ENCODE measurements at regions not wholly inside any gene's neighbourhood (a gene's known extent, or its start where the extent isn't known, plus 50 kb on each side); places are given as distances from the start of the nearest gene placed in this dataset.
"Not testable (repeated sequence)": the region's sequence is repeated elsewhere in the genome, so short reads cannot be mapped to it uniquely, and the experiment has no call there.

- DNase-seq (ENCODE audit: low read depth): no peak
Observed at GRCh38 chr10:63675171-63675570, 154.0 kb downstream of the REEP3 start.

GRCh38 chr10:63677001-63677400 lies 155.8 kb downstream of the REEP3 start:
- H3K4me3 ChIP-seq (ENCODE audit: low read depth, low read length): no peak overlapping the region
- no peak for DNase-seq (ENCODE audit: low read depth)
- no peak for TF ChIP-seq CTCF (conservative IDR thresholded peaks at IDR 0.05; ENCODE audit: low read depth, low read length)

More at GRCh38 chr10:63675171-63675570, 154.0 kb downstream of the REEP3 start:
- TF ChIP-seq CTCF (conservative IDR thresholded peaks at IDR 0.05; ENCODE audit: low read depth, low read length): no peak
- H3K4me3 ChIP-seq (ENCODE audit: low read depth, low read length): no peak overlapping the region

- not testable (repeated sequence) for H3K4me3 ChIP-seq (ENCODE audit: low read depth, low read length); DNase-seq (ENCODE audit: low read depth)
Observed at GRCh38 chr10:63680545-63680944, 159.3 kb downstream of the REEP3 start.

GRCh38 chr10:63681993-63682697 lies 160.9 kb downstream of the REEP3 start:
- TF ChIP-seq CTCF (conservative IDR thresholded peaks at IDR 0.05; ENCODE audit: low read depth, low read length): no peak
- no peak overlapping the region for H3K4me3 ChIP-seq (ENCODE audit: low read depth, low read length)

GRCh38 chr10:63682698-63683052 lies 161.5 kb downstream of the REEP3 start:
- H3K4me3 ChIP-seq (ENCODE audit: low read depth, low read length); DNase-seq (ENCODE audit: low read depth): not testable (repeated sequence)

More at GRCh38 chr10:63681993-63682697, 160.9 kb downstream of the REEP3 start:
- DNase-seq (ENCODE audit: low read depth): no peak

GRCh38 chr10:63683223-63683622 lies 162.0 kb downstream of the REEP3 start:
- no peak for TF ChIP-seq CTCF (conservative IDR thresholded peaks at IDR 0.05; ENCODE audit: low read depth, low read length)
- no peak overlapping the region for H3K4me3 ChIP-seq (ENCODE audit: low read depth, low read length)
- no peak for DNase-seq (ENCODE audit: low read depth)

- no peak for TF ChIP-seq CTCF (conservative IDR thresholded peaks at IDR 0.05; ENCODE audit: low read depth, low read length)
- DNase-seq (ENCODE audit: low read depth): no peak
- H3K4me3 ChIP-seq (ENCODE audit: low read depth, low read length): no peak overlapping the region
Observed at GRCh38 chr10:63683686-63684085, 162.5 kb downstream of the REEP3 start.

GRCh38 chr10:63684257-63684936 lies 163.2 kb downstream of the REEP3 start:
- no peak for DNase-seq (ENCODE audit: low read depth)
- no peak overlapping the region for H3K4me3 ChIP-seq (ENCODE audit: low read depth, low read length)
- no peak for TF ChIP-seq CTCF (conservative IDR thresholded peaks at IDR 0.05; ENCODE audit: low read depth, low read length)

All from epithelial cell of proximal tubule (primary cell).